MM.1S (cell line): ENCODE measurements at regions not wholly inside any gene's neighbourhood (a gene's known extent, or its start where the extent isn't known, plus 50 kb on each side); places are given as distances from the start of the nearest gene placed in this dataset.
"Not testable (repeated sequence)": the region's sequence is repeated elsewhere in the genome, so short reads cannot be mapped to it uniquely, and the experiment has no call there.

ENCODE experiments used
- DNase-seq: peaks from one replicate; pipeline ENCODE4 v3.0.0-alpha.2; 2015
- H2AFZ ChIP-seq: fragments of 300-600 bp; sonication (generic); 2 replicates; pipeline ENCODE4 v1.6.0; 2016; ENCODE audit warnings: antibody characterized with exemption, low read length
- H3F3A ChIP-seq: fragments of 300-600 bp; sonication (generic); 2 replicates; pipeline ENCODE4 v1.6.1; 2016; ENCODE audit warnings: mild to moderate bottlenecking, antibody characterized with exemption, low read length, moderate library complexity, mixed read lengths; ENCODE audit not compliant: insufficient read depth
- H3K27ac ChIP-seq: fragments of 300-600 bp; sonication (generic); 2 replicates; pipeline ENCODE4 v1.5.1; 2016; ENCODE audit warnings: mild to moderate bottlenecking, low read length
- H3K27me3 ChIP-seq: fragments of 300-600 bp; sonication (generic); replicated peaks from 2 replicates; pipeline ENCODE4 v1.6.0; 2016; ENCODE audit warnings: low read length; ENCODE audit not compliant: insufficient read depth
- H3K36me3 ChIP-seq: fragments of 300-600 bp; sonication (generic); replicated peaks from 2 replicates; pipeline ENCODE4 v1.6.1; 2016; ENCODE audit warnings: mild to moderate bottlenecking, low read length, mixed read lengths; ENCODE audit not compliant: insufficient read depth
- H3K4me1 ChIP-seq: fragments of 300-600 bp; sonication (generic); 2 replicates; pipeline ENCODE4 v1.6.1; 2016; ENCODE audit warnings: low read length, mixed read lengths
- H3K4me2 ChIP-seq: fragments of 300-600 bp; sonication (generic); 2 replicates; pipeline ENCODE4 v1.6.0; 2016; ENCODE audit warnings: low read depth, low read length
- H3K4me3 ChIP-seq: fragments of 300-600 bp; sonication (generic); 2 replicates; pipeline ENCODE4 v1.5.1; 2016; ENCODE audit warnings: low read length, mixed read lengths
- H3K79me2 ChIP-seq: fragments of 300-600 bp; sonication (generic); 2 replicates; pipeline ENCODE4 v1.6.1; 2016; ENCODE audit warnings: mixed run types, low read length, mixed read lengths
- H3K9ac ChIP-seq: fragments of 300-600 bp; sonication (generic); 2 replicates; pipeline ENCODE4 v1.6.1; 2016; ENCODE audit warnings: low read length, mixed read lengths
- H3K9me2 ChIP-seq: fragments of 300-600 bp; sonication (generic); replicated peaks from 2 replicates; pipeline ENCODE4 v1.6.1; 2016; ENCODE audit warnings: mild to moderate bottlenecking, low read length, mixed read lengths; ENCODE audit not compliant: insufficient read depth
- H3K9me3 ChIP-seq: fragments of 300-600 bp; sonication (generic); replicated peaks from 2 replicates; pipeline ENCODE4 v1.6.1; 2016; ENCODE audit warnings: mild to moderate bottlenecking, low read length, mixed read lengths; ENCODE audit not compliant: insufficient read depth
- H4K20me1 ChIP-seq: fragments of 300-600 bp; sonication (generic); 2 replicates; pipeline ENCODE4 v1.6.1; 2016; ENCODE audit warnings: mild to moderate bottlenecking, low read length, moderate library complexity, mixed read lengths; ENCODE audit not compliant: insufficient read depth
- CTCF ChIP-seq: fragments of 300-600 bp; sonication (generic); IDR thresholded peaks from 2 replicates; pipeline ENCODE4 v1.5.1; 2016; ENCODE audit warnings: antibody characterized with exemption, low read length, mixed read lengths
- EZH2 ChIP-seq: fragments of 300-600 bp; sonication (generic); optimal IDR thresholded peaks from 2 replicates; pipeline ENCODE3; 2017; ENCODE audit warnings: low read depth, mild to moderate bottlenecking, antibody characterized with exemption, low read length, mixed read lengths
- EZH2phosphoT487 ChIP-seq: fragments of 300-600 bp; sonication (generic); IDR thresholded peaks from 2 replicates; pipeline ENCODE4 v1.6.1; 2018; ENCODE audit warnings: antibody characterized with exemption, low read length

GRCh38 chr3:78260388-78260787 is 1220.5 kb downstream of the ROBO2 start:
- H3K9ac ChIP-seq, result no peak overlapping the region
- no peaks in the 10 kb centered on the region for H3K27me3 ChIP-seq
- no peaks in the 10 kb centered on the region for H3K36me3 ChIP-seq
- DNase-seq, result no peak
- no peaks in the 10 kb centered on the region for H4K20me1 ChIP-seq
- H3K27ac ChIP-seq, result no peak overlapping the region
- no peak overlapping the region for H2AFZ ChIP-seq
- no peaks in the 10 kb centered on the region for H3F3A ChIP-seq
- no peaks in the 10 kb centered on the region for H3K4me1 ChIP-seq
- no peaks in the 10 kb centered on the region for H3K9me2 ChIP-seq
- no peak for TF ChIP-seq CTCF
- TF ChIP-seq EZH2phosphoT487, result no peak
- no peak for TF ChIP-seq EZH2
- no peak overlapping the region for H3K4me3 ChIP-seq
- H3K4me2 ChIP-seq, result no peak overlapping the region
- H3K9me3 ChIP-seq, result no peaks in the 10 kb centered on the region
- H3K79me2 ChIP-seq, result no peaks in the 10 kb centered on the region

GRCh38 chr3:78266550-78266949 is 1226.7 kb downstream of the ROBO2 start:
- H2AFZ ChIP-seq, result 0 out of 2 replicates have a peak overlapping the region, but pooled peaks have one; percentile 6
- not testable (repeated sequence) for H4K20me1 ChIP-seq, H3K27me3 ChIP-seq, H3K4me3 ChIP-seq, H3F3A ChIP-seq, H3K79me2 ChIP-seq, H3K9ac ChIP-seq, H3K4me1 ChIP-seq, H3K9me3 ChIP-seq, H3K9me2 ChIP-seq, H3K36me3 ChIP-seq, H3K27ac ChIP-seq
- H3K4me2 ChIP-seq, result peak overlapping the region; percentile 5; the same call in 1 of the 2 replicates
- DNase-seq, result peak; percentile 33

GRCh38 chr3:78267235-78267634 is 1227.3 kb downstream of the ROBO2 start:
- no peak overlapping the region for H2AFZ ChIP-seq
- DNase-seq, result no peak
- H3K9ac ChIP-seq, result no peak overlapping the region
- H3F3A ChIP-seq, result no peaks in the 10 kb centered on the region
- H3K4me2 ChIP-seq, result no peak overlapping the region
- H3K27ac ChIP-seq, result no peak overlapping the region
- TF ChIP-seq EZH2phosphoT487 (no peak), EZH2 (no peak), CTCF (no peak)
- H3K9me3 ChIP-seq, result no peaks in the 10 kb centered on the region
- H4K20me1 ChIP-seq, result no peaks in the 10 kb centered on the region
- no peak overlapping the region for H3K4me3 ChIP-seq
- no peaks in the 10 kb centered on the region for H3K27me3 ChIP-seq
- no peaks in the 10 kb centered on the region for H3K79me2 ChIP-seq
- H3K36me3 ChIP-seq, result no peaks in the 10 kb centered on the region
- H3K9me2 ChIP-seq, result no peaks in the 10 kb centered on the region
- H3K4me1 ChIP-seq, result peaks cover 6% of the 10 kb centered on the region; the same call in 1 of the 2 replicates

- H3K9me2 ChIP-seq, result no peaks in the 10 kb centered on the region
- H3K4me1 ChIP-seq, result peaks cover 6% of the 10 kb centered on the region; the same call in 1 of the 2 replicates
- TF ChIP-seq CTCF, result no peak
- TF ChIP-seq EZH2phosphoT487, result no peak
- no peak for TF ChIP-seq EZH2
- H4K20me1 ChIP-seq, result no peaks in the 10 kb centered on the region
- no peak overlapping the region for H3K4me3 ChIP-seq
- H3F3A ChIP-seq, result no peaks in the 10 kb centered on the region
- no peaks in the 10 kb centered on the region for H3K27me3 ChIP-seq
- H3K36me3 ChIP-seq, result no peaks in the 10 kb centered on the region
- no peak overlapping the region for H3K9ac ChIP-seq
- H3K4me2 ChIP-seq, result no peak overlapping the region
- no peak overlapping the region for H3K27ac ChIP-seq
- no peaks in the 10 kb centered on the region for H3K79me2 ChIP-seq
- no peak overlapping the region for H2AFZ ChIP-seq
- no peaks in the 10 kb centered on the region for H3K9me3 ChIP-seq
- no peak for DNase-seq
Observed at GRCh38 chr3:78268087-78268486, 1228.2 kb downstream of the ROBO2 start.
